ENCODE measurements at regions not wholly inside any gene's neighbourhood (a gene's known extent, or its start where the extent isn't known, plus 50 kb on each side); places are given as distances from the start of the nearest gene placed in this dataset.

- DNase-seq: no peak
- WGBS, 5 donors: 85 to 93% (median 87%) methylated on average over 10 of the region's 10 CpGs
- H3K4me3 ChIP-seq: no peak overlapping the region
- H3K9me3 ChIP-seq: no peaks in the 10 kb centered on the region
- H3K27me3 ChIP-seq (replicated peaks in 1 of 7): no peaks in the 10 kb centered on the region
- intact Hi-C loops (cut with DNase I; ENCODE audit: low total_unique reads): no loop called here
- TF ChIP-seq CTCF (IDR thresholded peaks at IDR 0.05 in 8 of 11, conservative IDR thresholded peaks at IDR 0.05 in 3 of 11) (no peak), POLR2AphosphoS5 (IDR thresholded peaks at IDR 0.05) (no peak), POLR2A (IDR thresholded peaks at IDR 0.05) (no peak)
- H3K27ac ChIP-seq: no peak overlapping the region
- no peaks in the 10 kb centered on the region for H3K4me1 ChIP-seq
- no peaks in the 10 kb centered on the region for H3K36me3 ChIP-seq
Measured at GRCh38 chr2:40809156-40809555, 357.3 kb upstream of the SLC8A1 start.

- Histone ChIP-seq H3K27me3 (replicated peaks in 1 of 7) (no peaks in the 10 kb centered on the region), H3K4me1 (no peaks in the 10 kb centered on the region), H3K9me3 (no peaks in the 10 kb centered on the region), H3K36me3 (no peaks in the 10 kb centered on the region), H3K4me3 (no peak overlapping the region), H3K27ac (no peak overlapping the region)
- intact Hi-C loops (cut with DNase I; ENCODE audit: low total_unique reads): no loop called here
- DNase-seq: no peak
- 67 to 80% (median 70%) methylated on average over 2 of the region's 2 CpGs for WGBS, 5 donors
- TF ChIP-seq POLR2AphosphoS5 (IDR thresholded peaks at IDR 0.05): no peak
- no peak for TF ChIP-seq POLR2A (IDR thresholded peaks at IDR 0.05)
Measured at GRCh38 chr2:40814616-40815015, 362.7 kb upstream of the SLC8A1 start.

- Histone ChIP-seq H3K27me3 (replicated peaks in 1 of 7) (no peaks in the 10 kb centered on the region), H3K9me3 (peaks cover 0 to 6% (median 0%) of the 10 kb centered on the region in 8 donors), H3K27ac (no peak overlapping the region), H3K4me3 (no peak overlapping the region), H3K36me3 (no peaks in the 10 kb centered on the region), H3K4me1 (no peaks in the 10 kb centered on the region)
- DNase-seq: no peak
- intact Hi-C loops (cut with DNase I; ENCODE audit: low total_unique reads): no loop called here
- TF ChIP-seq POLR2A (IDR thresholded peaks at IDR 0.05) (no peak), POLR2AphosphoS5 (IDR thresholded peaks at IDR 0.05) (no peak), CTCF (IDR thresholded peaks at IDR 0.05 in 8 of 11, conservative IDR thresholded peaks at IDR 0.05 in 3 of 11) (no peak)
Measured at GRCh38 chr2:40820319-40820718, 368.4 kb upstream of the SLC8A1 start.

DNA sequence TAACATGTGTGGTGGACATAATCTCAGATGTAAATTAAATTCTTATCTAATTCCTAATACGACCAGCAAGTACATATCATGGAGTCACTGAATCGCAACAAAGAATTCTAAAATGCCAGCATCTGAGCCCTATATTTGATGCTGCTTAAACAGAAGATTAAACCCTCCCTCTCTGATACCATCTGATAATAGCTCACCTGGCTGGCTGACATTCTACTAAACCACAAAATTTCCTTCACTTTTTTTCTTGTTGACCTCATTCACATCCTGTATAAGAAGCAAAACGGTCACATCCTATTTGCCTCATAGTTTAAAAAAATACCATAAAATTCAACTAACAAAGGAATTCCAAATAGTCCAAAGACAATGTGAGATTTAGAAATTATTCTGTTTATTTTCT is 371.6 kb upstream of the SLC8A1 start:
- Histone ChIP-seq H3K9me3 (peaks cover 0 to 6% (median 0%) of the 10 kb centered on the region in 8 donors), H3K27ac (no peak overlapping the region), H3K27me3 (replicated peaks in 1 of 7) (no peaks in the 10 kb centered on the region), H3K4me1 (no peaks in the 10 kb centered on the region), H3K36me3 (no peaks in the 10 kb centered on the region), H3K4me3 (no peak overlapping the region)
- TF ChIP-seq POLR2AphosphoS5 (IDR thresholded peaks at IDR 0.05) (no peak), POLR2A (IDR thresholded peaks at IDR 0.05) (no peak), CTCF (IDR thresholded peaks at IDR 0.05 in 8 of 11, conservative IDR thresholded peaks at IDR 0.05 in 3 of 11) (no peak)
- WGBS, 5 donors: 41 to 64% (median 53%) methylated on average over 3 of the region's 3 CpGs
- no peak for DNase-seq
- intact Hi-C loops (cut with DNase I; ENCODE audit: low total_unique reads): no loop called here

GRCh38 chr2:40824278-40824677 is 372.4 kb upstream of the SLC8A1 start:
- H3K36me3 ChIP-seq: no peaks in the 10 kb centered on the region
- no peak overlapping the region for H3K27ac ChIP-seq
- no peak for TF ChIP-seq POLR2A (IDR thresholded peaks at IDR 0.05)
- intact Hi-C loops (cut with DNase I; ENCODE audit: low total_unique reads): no loop called here
- H3K27me3 ChIP-seq (replicated peaks in 1 of 7): no peaks in the 10 kb centered on the region
- DNase-seq: no peak
- H3K9me3 ChIP-seq: peaks cover 0 to 6% (median 0%) of the 10 kb centered on the region in 8 donors
- 77 to 87% (median 81%) methylated on average over 5 of the region's 5 CpGs for WGBS, 5 donors
- H3K4me1 ChIP-seq: no peaks in the 10 kb centered on the region
- H3K4me3 ChIP-seq: no peak overlapping the region
